Right atrium auricular region (tissue), 2 donors: ENCODE measurements at regions not wholly inside any gene's neighbourhood (a gene's known extent, or its start where the extent isn't known, plus 50 kb on each side); places are given as distances from the start of the nearest gene placed in this dataset.
"Not testable (repeated sequence)": the region's sequence is repeated elsewhere in the genome, so short reads cannot be mapped to it uniquely, and the experiment has no call there.

Experiments used
- DNase-seq: peaks from one replicate; pipeline ENCODE4 v3.0.0-alpha.2; 2019; ENCODE audit warnings: low spot score
- H3K27ac ChIP-seq, 2 donors: fragments of 200-600 bp; sonication (generic); 1 replicate in 1 of 2; 2 replicates in 1 of 2; pipeline ENCODE4 v1.5.1; 2016 to 2019
- H3K27me3 ChIP-seq, 2 donors: fragments of 200-600 bp; sonication (generic); one replicate each; pipeline versions ENCODE4 v1.5.1 to v1.6.0; 2017 to 2019
- H3K36me3 ChIP-seq: fragments of 200-600 bp; sonication (generic); one replicate; pipeline ENCODE4 v1.5.1; 2016
- H3K4me1 ChIP-seq, 2 donors: fragments of 200-600 bp; sonication (generic); one replicate each; pipeline versions ENCODE4 v1.5.1 to v1.6.0; 2017 to 2019
- H3K4me3 ChIP-seq, 2 donors: fragments of 200-600 bp; sonication (generic); 1 replicate in 1 of 2; 2 replicates in 1 of 2; pipeline ENCODE4 v1.5.1; 2017 to 2019; ENCODE audit warnings: mild to moderate bottlenecking in 1 of 2, moderate library complexity in 1 of 2
- H3K9me3 ChIP-seq, 2 donors: fragments of 200-600 bp; sonication (generic); one replicate each; pipeline ENCODE4 v1.5.1; 2019
- TF ChIP-seq, protein P1 (sequence below), 2 donors: fragments of 200-600 bp; sonication (generic); IDR thresholded peaks; one replicate each; pipeline ENCODE4 v1.5.1; 2019; ENCODE audit warnings: antibody characterized with exemption in 2 of 2

DNA sequence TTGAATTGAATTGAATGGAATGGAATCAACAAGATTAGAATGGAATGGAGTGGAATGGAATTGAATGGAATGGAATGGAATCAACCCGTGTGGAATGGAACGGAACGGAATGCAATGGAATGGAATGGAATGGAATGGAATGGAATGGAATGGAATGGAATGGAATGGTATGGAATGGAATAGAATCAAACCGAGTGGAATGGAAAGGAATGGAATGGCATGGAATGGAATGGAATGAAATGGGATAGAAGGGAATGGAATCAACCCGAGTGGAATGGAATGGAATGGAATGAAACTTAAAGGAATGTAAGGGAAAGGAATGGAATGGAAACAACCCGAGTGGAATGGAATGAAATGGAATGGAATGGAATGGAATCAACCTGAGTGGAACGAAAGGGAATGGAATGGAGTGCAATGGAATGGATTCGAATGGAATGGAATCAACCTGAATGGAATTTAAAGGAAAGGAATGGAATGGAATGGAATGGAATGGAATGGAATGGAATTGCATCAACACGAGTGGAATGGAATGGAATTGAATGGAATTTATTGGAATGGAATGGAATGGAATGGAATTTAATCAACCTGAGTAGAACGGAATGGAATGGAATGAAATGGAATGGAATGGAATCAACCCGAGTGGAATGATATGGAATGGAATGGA lies 1146.6 kb downstream of the RPIA start:
- H3K36me3 ChIP-seq, result no peaks in the 10 kb centered on the region
- no peak overlapping the region for H3K27ac ChIP-seq
- H3K27me3 ChIP-seq, result no peaks in the 10 kb centered on the region
- TF ChIP-seq, protein P1, sequence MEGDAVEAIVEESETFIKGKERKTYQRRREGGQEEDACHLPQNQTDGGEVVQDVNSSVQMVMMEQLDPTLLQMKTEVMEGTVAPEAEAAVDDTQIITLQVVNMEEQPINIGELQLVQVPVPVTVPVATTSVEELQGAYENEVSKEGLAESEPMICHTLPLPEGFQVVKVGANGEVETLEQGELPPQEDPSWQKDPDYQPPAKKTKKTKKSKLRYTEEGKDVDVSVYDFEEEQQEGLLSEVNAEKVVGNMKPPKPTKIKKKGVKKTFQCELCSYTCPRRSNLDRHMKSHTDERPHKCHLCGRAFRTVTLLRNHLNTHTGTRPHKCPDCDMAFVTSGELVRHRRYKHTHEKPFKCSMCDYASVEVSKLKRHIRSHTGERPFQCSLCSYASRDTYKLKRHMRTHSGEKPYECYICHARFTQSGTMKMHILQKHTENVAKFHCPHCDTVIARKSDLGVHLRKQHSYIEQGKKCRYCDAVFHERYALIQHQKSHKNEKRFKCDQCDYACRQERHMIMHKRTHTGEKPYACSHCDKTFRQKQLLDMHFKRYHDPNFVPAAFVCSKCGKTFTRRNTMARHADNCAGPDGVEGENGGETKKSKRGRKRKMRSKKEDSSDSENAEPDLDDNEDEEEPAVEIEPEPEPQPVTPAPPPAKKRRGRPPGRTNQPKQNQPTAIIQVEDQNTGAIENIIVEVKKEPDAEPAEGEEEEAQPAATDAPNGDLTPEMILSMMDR (IDR thresholded peaks at IDR 0.05), result no peak
- no peak overlapping the region for H3K4me3 ChIP-seq
- no peaks in the 10 kb centered on the region for H3K4me1 ChIP-seq
- peaks cover 0 to 5% of the 10 kb centered on the region in 2 donors for H3K9me3 ChIP-seq
- no peak for DNase-seq

GRCh38 chr2:89840175-89840574 lies 1148.7 kb downstream of the RPIA start:
- H3K27me3 ChIP-seq, H3K4me3 ChIP-seq, H3K36me3 ChIP-seq, DNase-seq, H3K4me1 ChIP-seq, H3K9me3 ChIP-seq, H3K27ac ChIP-seq: not testable (repeated sequence)

DNA sequence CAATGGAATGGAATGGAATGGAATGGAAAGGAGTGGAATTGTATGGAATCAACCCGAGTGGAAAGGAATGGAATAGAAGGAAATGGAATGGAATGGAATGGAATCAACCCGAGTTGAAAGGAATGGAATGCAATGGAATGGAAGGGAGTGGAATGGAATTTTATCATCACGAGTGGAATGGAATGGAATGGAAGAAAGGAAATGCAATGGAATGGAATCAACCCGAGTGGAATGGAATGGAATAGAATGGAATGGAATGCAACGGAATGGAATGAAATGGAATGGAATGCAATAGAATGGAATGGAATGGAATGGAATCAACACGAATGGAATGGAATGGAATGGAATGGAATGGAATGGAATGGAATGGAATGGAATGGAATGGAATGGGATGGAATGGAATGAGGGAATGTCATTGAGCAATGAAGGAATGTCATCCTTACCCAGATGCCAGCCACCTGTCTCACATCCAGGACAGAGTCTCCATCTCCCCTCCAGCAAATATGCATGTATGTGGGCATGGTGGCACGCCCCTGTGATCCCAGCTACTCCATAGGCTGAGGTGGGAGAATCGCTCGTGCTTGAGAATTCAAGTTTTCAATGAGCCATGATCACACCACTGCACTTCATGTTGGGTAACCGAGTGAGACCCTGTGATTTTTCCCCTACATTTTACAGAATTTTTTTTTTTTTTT lies 1149.5 kb downstream of the RPIA start:
- not testable (repeated sequence) for H3K36me3 ChIP-seq, DNase-seq, H3K27me3 ChIP-seq, H3K4me1 ChIP-seq, H3K27ac ChIP-seq, H3K9me3 ChIP-seq, H3K4me3 ChIP-seq

- no peak overlapping the region for H3K27ac ChIP-seq
- TF ChIP-seq, protein P1 (IDR thresholded peaks at IDR 0.05), result no peak
These were observed 1150.0 kb downstream of the RPIA start for GRCh38 chr2:89841476-89841840.

DNA sequence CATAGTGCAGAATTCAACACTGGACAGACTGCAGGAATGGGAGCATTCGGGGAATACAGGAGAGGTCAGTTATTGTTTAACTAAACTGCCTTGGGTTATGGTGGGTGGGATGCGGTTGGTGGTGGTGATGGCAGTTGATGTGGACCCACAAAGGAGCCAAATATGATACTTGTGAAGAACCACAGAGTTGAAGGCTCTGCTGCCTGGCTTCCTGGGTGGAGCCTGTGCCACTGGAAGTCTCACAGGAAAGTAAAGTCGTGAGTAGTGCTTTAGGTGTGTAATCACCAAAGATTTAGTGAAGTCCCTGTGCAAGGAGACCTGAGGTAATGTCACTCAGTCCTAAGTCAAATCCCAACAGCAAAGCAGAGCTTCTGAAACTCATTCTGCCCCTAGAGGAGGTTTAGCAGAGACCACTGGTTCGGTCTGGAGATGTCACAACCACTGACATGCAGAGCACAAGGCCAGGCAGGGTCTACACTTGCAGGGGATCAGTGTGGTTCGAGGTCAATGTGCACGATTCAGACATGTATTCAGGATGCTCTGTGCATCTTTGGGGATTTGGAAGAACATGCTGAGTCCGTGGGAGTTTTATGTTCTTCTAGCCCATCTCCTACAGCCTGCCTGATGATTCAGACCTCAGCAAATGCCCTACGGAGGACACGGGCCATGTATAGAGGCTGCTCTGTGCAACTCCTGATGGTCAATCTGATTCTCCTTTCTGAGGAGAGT lies 1150.9 kb downstream of the RPIA start:
- Histone ChIP-seq H3K27me3 (no peaks in the 10 kb centered on the region), H3K27ac (no peak overlapping the region), H3K36me3 (no peaks in the 10 kb centered on the region), H3K9me3 (no peaks in the 10 kb centered on the region), H3K4me1 (no peaks in the 10 kb centered on the region), H3K4me3 (no peak overlapping the region)
- TF ChIP-seq, protein P1 (IDR thresholded peaks at IDR 0.05), result no peak
- no peak for DNase-seq

More at GRCh38 chr2:89841476-89841840, 1150.0 kb downstream of the RPIA start:
- Histone ChIP-seq H3K4me3 (no peak overlapping the region), H3K36me3 (no peaks in the 10 kb centered on the region), H3K27me3 (no peaks in the 10 kb centered on the region), H3K9me3 (peaks cover 0 to 3% of the 10 kb centered on the region in 2 donors), H3K4me1 (no peaks in the 10 kb centered on the region)
- no peak for DNase-seq

GRCh38 chr2:89844221-89844943 lies 1152.9 kb downstream of the RPIA start:
- Histone ChIP-seq H3K36me3 (no peaks in the 10 kb centered on the region), H3K27me3 (no peaks in the 10 kb centered on the region), H3K27ac (no peak overlapping the region), H3K4me1 (no peaks in the 10 kb centered on the region), H3K9me3 (no peaks in the 10 kb centered on the region), H3K4me3 (no peak overlapping the region)
- TF ChIP-seq, protein P1 (IDR thresholded peaks at IDR 0.05), result no peak
- DNase-seq, result no peak
